Calu3 (cell line): ENCODE measurements at regions not wholly inside any gene's neighbourhood (a gene's known extent, or its start where the extent isn't known, plus 50 kb on each side); places are given as distances from the start of the nearest gene placed in this dataset.

Experiments
- BruUV-seq: library from RNA; stranded (reverse); fragments of 400-500 nt; replicated peaks from 2 replicates; lab custom pipeline; 2021; lab: Mats Ljungman, UMichigan
- CTCF ChIA-PET: fragments of 300-600 bp; sonication (Branson Sonifier 250); formaldehyde crosslinking; loops from one replicate; lab custom pipeline; 2022; ENCODE audit warnings: antibody characterized with exemption; lab: Charles Lee
- DNase-seq: peaks from one replicate; pipeline ENCODE4 v3.0.0; 2022
- H3K27ac Mint-ChIP-seq: one replicate; pipeline ENCODE4 v1.8.0; 2022; ENCODE audit warnings: mixed read lengths; ENCODE audit not compliant: unreplicated experiment
- H3K27me3 Mint-ChIP-seq: one replicate; pipeline ENCODE4 v1.8.0; 2022; ENCODE audit warnings: mixed read lengths; ENCODE audit not compliant: unreplicated experiment
- H3K36me3 Mint-ChIP-seq: one replicate; pipeline ENCODE4 v1.8.0; 2022; ENCODE audit warnings: mild to moderate bottlenecking, moderate library complexity, mixed read lengths; ENCODE audit not compliant: insufficient read depth, unreplicated experiment
- H3K4me1 Mint-ChIP-seq: one replicate; pipeline ENCODE4 v1.8.0; 2022; ENCODE audit warnings: mild to moderate bottlenecking, low read depth, mixed read lengths; ENCODE audit not compliant: unreplicated experiment
- H3K4me3 Mint-ChIP-seq: one replicate; pipeline ENCODE4 v1.8.0; 2022; ENCODE audit warnings: mild to moderate bottlenecking, low read depth, moderate library complexity, mixed read lengths; ENCODE audit not compliant: unreplicated experiment
- H3K9me3 Mint-ChIP-seq: one replicate; pipeline ENCODE4 v1.8.0; 2022; ENCODE audit warnings: low read depth, mixed read lengths; ENCODE audit not compliant: unreplicated experiment
- CTCF ChIP-seq: fragments of 200-600 bp; IDR thresholded peaks from one replicate; pipeline ENCODE4 v1.8.0; 2022; ENCODE audit warnings: antibody characterized with exemption; ENCODE audit not compliant: unreplicated experiment
- intact Hi-C: fragments of 100-400 bp; cut with micrococcal nuclease; formaldehyde crosslinking; loops from one replicate; pipeline ENCODE4 v1.10.0; 2022; ENCODE audit not compliant: unreplicated experiment

- H3K27me3 Mint-ChIP-seq = no peaks in the 10 kb centered on the region
- H3K4me1 Mint-ChIP-seq = no peaks in the 10 kb centered on the region
- DNase-seq = no peak
- CTCF ChIA-PET = no interaction called here
- peaks cover 20% of the 10 kb centered on the region for H3K9me3 Mint-ChIP-seq
- no peak for TF ChIP-seq CTCF
- intact Hi-C loops = no loop called here
- no TSS peak for BruUV-seq
- no peak overlapping the region for H3K27ac Mint-ChIP-seq
- H3K4me3 Mint-ChIP-seq = no peak overlapping the region
- H3K36me3 Mint-ChIP-seq = no peaks in the 10 kb centered on the region
Observed at GRCh38 chr7:49702099-49702498, 71.3 kb upstream of the VWC2 start.

GRCh38 chr7:49703337-49703736 lies 70.1 kb upstream of the VWC2 start:
- H3K9me3 Mint-ChIP-seq = peaks cover 17% of the 10 kb centered on the region
- TF ChIP-seq CTCF = no peak
- H3K36me3 Mint-ChIP-seq = no peaks in the 10 kb centered on the region
- BruUV-seq = no TSS peak
- no peak for DNase-seq
- CTCF ChIA-PET = no interaction called here
- intact Hi-C loops = no loop called here
- no peak overlapping the region for H3K4me3 Mint-ChIP-seq
- H3K27me3 Mint-ChIP-seq = no peaks in the 10 kb centered on the region
- H3K4me1 Mint-ChIP-seq = no peaks in the 10 kb centered on the region
- no peak overlapping the region for H3K27ac Mint-ChIP-seq

GRCh38 chr7:49703881-49704280 lies 69.6 kb upstream of the VWC2 start:
- no peak overlapping the region for H3K4me3 Mint-ChIP-seq
- DNase-seq = no peak
- no peak for TF ChIP-seq CTCF
- BruUV-seq = no TSS peak
- intact Hi-C loops = no loop called here
- no peaks in the 10 kb centered on the region for H3K36me3 Mint-ChIP-seq
- no peaks in the 10 kb centered on the region for H3K4me1 Mint-ChIP-seq
- no peak overlapping the region for H3K27ac Mint-ChIP-seq
- no peaks in the 10 kb centered on the region for H3K27me3 Mint-ChIP-seq
- peaks cover 18% of the 10 kb centered on the region for H3K9me3 Mint-ChIP-seq
- CTCF ChIA-PET = no interaction called here

DNA sequence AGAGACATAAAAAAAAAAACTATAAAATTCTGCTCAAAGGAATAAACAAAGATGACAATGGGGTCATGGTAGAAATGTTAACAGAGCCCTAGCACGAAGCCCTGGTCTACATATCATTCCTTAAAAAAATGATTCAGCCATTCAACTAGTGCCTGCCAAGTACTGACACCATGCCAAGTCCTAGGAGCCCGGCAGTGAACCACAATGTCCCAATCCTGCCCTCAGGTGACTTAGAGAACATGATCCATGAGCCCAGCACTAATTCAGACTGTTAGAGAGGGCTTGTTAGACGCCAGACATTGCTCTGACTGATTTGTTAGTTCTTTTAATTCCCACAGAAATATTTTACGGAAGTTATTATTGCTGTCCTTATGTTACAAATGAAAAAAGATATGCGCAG lies 67.3 kb upstream of the VWC2 start:
- H3K36me3 Mint-ChIP-seq = no peaks in the 10 kb centered on the region
- DNase-seq = no peak
- no peak overlapping the region for H3K27ac Mint-ChIP-seq

More for the DNA sequence above, 67.3 kb upstream of the VWC2 start:
- H3K9me3 Mint-ChIP-seq = peaks cover 14% of the 10 kb centered on the region
- intact Hi-C loops = no loop called here
- H3K27me3 Mint-ChIP-seq = no peaks in the 10 kb centered on the region
- no peak for TF ChIP-seq CTCF
- H3K4me3 Mint-ChIP-seq = no peak overlapping the region
- CTCF ChIA-PET = no interaction called here
- no peaks in the 10 kb centered on the region for H3K4me1 Mint-ChIP-seq
- no TSS peak for BruUV-seq
